ENCODE measurements at regions not wholly inside any gene's neighbourhood (a gene's known extent, or its start where the extent isn't known, plus 50 kb on each side); places are given as distances from the start of the nearest gene placed in this dataset.

DNA sequence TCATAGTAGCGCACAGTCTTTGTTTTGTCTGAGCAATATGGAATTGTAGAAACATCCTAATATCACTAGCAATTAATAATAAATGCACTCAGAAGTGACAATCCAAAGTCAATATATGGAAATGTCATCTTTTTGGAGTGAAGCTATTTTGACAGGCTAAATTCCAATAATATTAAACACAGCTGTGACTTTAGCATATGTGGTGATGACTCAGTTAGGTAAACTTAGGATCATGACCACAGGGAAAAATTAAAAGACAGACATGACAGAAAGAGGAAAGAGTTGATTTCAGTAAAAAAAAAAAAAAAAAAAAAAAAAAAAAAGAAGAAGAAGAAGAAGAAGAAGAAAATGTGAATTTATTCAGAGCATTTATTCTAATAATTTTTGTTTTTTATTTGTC is 1165.7 kb downstream of the NLGN4Y start:
- TF ChIP-seq, protein P1, sequence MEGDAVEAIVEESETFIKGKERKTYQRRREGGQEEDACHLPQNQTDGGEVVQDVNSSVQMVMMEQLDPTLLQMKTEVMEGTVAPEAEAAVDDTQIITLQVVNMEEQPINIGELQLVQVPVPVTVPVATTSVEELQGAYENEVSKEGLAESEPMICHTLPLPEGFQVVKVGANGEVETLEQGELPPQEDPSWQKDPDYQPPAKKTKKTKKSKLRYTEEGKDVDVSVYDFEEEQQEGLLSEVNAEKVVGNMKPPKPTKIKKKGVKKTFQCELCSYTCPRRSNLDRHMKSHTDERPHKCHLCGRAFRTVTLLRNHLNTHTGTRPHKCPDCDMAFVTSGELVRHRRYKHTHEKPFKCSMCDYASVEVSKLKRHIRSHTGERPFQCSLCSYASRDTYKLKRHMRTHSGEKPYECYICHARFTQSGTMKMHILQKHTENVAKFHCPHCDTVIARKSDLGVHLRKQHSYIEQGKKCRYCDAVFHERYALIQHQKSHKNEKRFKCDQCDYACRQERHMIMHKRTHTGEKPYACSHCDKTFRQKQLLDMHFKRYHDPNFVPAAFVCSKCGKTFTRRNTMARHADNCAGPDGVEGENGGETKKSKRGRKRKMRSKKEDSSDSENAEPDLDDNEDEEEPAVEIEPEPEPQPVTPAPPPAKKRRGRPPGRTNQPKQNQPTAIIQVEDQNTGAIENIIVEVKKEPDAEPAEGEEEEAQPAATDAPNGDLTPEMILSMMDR (conservative IDR thresholded peaks at IDR 0.05 in 1 of 2, IDR thresholded peaks at IDR 0.05 in 1 of 2; ENCODE audit: low read depth in 1 of 2, low read length in 2 of 2): no peak
- TF ChIP-seq EZH2 (IDR thresholded peaks at IDR 0.05; ENCODE audit: low read length, missing control alignments): no peak
